Suppressor macrophage treated with lipopolysaccharide for 4 hours (primary cell): ENCODE measurements at regions not wholly inside any gene's neighbourhood (a gene's known extent, or its start where the extent isn't known, plus 50 kb on each side); places are given as distances from the start of the nearest gene placed in this dataset.
"Not testable (repeated sequence)": the region's sequence is repeated elsewhere in the genome, so short reads cannot be mapped to it uniquely, and the experiment has no call there.

Source experiments
- DNase-seq: peaks from one replicate; pipeline ENCODE4 v3.0.0-alpha.2; 2020

DNA sequence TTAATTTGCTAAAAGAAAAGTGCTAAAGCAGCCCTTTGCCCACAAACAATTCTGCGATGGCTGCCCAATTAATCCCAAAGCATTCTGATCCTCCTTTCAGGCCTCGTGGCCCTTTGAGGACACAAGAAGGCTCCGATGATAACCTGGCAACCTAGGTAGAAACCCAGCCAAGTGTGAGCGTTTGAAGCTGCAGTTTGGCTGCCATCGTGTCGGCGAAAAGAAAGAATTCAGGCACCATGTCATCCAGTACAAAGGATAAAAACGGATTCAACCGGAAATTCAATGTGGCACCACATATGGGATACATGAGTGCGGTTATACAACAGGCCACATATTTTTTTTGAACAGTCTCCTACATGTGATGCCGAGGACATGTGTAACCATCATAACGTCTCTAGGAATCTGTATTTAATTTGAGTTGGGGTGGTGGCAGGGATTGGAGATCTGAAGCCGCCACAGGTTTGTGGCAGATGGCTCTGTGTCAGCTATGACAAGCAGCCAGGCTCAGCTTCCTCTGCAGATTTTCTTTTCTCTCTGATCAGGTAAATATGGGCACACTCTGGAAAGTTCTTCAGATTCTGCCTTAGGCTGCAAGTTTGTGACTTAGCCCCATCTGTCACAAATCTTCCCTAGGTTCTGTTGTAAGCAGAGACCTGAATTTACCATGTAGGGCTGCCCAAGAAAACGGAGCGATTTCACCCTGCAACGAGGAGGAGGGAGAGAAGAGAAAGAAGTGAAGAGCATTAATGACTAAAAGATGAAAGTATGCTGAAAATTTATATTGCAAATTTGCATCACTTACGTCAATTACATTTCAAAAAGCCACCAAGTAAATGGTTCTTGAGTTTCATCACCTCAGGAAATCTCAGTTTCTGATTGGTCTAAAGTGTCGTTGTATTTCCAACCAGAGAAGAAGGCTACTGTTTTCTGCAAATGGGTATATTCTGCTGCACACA is 573.2 kb downstream of the ZEB2 start:
- DNase-seq: no peak

DNA sequence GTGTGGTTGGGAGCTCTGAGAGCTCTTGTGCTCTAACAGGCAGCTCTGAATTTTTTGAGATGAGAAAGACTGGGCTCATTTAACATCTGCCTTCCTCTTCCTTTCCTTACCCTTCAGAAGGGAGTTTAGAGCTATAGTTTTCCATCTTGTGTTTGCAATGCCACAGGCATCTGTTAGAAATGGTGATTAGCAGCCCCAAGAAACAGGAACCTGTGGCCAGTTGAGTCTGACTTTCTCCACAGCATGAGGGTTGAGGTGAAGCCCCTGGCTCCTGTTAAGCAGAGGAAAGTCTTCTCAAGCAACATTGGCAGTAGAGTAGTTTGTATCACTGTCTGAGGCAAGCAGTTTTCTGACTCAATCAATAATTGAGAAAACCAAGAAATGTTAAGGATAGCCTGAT is 577.4 kb downstream of the ZEB2 start:
- DNase-seq: no peak

DNA sequence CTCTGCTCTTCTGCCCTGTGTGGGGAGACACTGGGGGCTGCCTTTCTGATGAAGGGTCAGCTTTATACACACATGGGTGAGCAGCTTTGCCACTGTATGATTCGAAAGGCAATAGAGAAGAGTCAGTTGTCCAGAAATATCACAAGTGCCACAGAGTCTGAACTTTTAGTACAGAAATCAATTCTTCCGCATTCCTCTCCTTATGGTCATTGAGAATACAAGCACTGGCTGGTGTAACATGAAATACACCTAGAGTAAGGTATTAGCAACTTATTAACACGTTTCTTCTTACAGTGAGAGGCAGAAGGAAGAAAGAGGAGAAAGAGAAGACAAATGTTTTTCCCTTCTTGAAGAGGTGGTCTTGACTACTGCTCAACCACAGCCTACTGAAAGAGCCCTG is 579.2 kb downstream of the ZEB2 start:
- no peak for DNase-seq

DNA sequence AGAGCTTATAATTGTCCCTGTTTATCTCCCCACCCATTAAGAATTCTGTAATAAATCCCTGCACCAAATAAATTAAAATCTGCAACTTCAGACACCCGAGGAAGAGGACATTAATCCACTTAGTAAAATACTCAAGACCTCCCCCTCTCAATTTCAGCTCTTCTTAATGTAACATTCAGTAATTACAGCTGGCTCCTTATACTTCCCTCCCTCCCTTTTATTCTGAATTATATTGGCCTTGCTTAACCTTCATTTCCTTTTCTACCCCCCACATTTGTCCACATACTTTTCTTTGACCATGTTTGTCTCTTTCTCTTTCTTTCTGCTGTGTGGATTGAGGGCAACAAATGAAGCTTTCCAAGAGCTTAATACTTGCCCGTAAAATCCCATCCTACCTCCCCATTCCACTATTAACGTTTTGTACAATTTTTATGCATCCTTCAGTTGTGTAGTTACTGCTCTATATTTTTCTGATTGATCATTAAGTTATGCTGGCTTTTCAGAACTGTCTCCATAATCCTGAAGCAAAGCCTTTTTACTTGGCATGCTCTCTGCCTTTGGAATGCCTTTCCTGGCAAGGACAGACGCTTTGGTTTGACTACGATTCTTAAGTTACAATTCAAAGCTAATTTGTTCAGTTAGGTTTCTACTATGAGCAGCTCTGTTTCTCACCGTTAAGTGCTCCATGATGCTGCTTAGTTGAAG is 580.1 kb downstream of the ZEB2 start:
- no peak for DNase-seq

DNA sequence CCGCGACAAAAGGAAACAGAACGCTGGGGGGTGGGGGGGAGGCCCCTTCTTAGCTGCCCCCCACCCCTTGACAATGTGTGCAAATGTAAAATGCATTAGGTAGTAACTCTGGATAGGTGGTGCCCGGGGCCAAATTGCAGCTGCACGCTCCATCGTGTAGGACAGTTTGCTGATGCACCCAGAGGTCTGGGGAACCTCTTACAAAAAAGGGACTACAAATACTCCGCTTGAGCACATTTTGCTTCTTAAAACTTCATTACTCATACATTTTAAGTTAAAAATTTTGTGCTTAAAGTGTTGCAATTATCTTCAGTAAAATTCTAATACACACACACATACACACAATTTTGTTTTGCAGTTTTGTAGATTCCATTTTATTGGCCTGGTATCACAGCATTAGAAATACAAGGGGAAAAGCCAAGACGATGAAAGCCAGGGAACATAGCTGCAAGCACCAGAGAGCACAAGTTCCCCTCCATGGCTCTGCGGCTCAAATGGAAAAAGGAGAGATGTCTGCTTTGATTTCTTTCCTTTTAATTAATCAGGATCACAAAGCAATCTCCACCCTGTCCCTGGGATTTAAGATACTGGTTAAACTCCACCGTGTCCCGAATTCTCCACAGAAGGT is 582.1 kb downstream of the ZEB2 start:
- peak; percentile 6 for DNase-seq

DNA sequence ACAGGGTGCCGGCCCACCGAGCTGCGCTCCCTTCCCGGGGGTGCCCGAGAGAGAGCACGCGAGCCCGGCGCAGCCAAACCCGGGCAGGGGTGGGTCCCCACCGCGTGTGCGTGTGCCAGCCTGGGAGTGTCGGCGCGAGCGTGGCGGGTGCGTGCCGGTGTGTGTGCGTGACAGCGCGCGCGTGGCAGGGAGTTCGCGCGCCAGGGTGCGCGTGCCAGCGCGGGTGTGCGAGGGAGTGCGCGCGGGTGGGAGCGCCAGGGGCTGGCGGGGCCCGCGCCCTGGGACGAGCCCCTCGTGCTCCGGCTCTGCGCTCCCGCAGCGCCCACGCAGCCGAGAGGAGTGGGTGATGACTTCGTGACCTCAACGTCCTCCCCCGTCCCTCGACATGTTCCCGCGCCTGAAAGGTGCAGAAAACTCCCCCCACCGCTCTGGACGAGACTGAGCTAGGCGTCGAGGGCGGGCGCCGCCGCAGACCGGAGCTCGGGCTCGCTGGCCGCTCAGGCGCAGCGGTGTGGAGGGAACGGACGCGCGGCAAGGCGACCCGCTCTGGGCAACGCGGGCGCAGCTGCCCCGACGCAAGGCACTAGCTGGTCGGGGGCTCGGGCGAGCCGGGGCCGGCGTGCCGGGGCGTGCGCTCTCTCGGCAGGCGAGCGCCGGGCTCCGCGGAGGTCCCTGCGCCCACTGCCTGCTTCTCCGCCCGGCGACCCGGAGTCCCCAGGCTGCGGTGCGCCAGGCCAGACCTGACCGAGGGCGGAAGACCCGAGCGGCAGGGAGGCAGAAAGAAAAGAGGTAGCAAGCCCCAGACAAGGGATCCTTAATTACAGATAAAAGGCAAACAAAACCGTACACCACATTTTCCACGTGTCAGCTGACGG is 582.8 kb downstream of the ZEB2 start:
- DNase-seq: peak; percentile 28

DNA sequence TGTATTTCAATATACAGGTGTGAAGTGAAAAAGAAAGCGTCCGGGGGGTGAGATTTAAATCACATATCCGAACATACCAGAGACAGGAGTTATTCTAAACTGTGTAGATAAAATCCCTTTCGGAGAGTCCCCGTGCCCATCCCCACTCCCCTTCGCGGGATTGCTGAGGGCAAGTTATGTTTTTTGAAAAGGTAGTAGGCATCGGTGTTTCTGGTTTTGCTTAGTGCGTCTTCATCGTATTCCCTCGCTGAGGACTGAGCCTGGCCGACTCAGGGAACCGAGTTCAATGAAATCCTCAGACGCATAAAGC is 583.4 kb downstream of the ZEB2 start:
- no peak for DNase-seq

DNA sequence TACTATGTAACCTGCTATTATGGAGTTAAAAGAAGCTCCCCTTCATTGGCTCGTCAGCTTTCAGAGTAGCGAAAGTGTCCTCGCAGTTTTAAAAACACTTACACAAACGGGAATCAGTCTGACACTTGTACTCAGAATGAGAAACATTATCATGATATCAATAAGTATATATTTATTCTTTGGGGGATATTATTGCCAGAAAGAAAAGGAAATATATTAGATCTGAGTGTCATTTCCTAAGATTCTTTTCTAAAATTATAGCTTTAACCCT is 584.5 kb downstream of the ZEB2 start:
- DNase-seq: no peak

DNA sequence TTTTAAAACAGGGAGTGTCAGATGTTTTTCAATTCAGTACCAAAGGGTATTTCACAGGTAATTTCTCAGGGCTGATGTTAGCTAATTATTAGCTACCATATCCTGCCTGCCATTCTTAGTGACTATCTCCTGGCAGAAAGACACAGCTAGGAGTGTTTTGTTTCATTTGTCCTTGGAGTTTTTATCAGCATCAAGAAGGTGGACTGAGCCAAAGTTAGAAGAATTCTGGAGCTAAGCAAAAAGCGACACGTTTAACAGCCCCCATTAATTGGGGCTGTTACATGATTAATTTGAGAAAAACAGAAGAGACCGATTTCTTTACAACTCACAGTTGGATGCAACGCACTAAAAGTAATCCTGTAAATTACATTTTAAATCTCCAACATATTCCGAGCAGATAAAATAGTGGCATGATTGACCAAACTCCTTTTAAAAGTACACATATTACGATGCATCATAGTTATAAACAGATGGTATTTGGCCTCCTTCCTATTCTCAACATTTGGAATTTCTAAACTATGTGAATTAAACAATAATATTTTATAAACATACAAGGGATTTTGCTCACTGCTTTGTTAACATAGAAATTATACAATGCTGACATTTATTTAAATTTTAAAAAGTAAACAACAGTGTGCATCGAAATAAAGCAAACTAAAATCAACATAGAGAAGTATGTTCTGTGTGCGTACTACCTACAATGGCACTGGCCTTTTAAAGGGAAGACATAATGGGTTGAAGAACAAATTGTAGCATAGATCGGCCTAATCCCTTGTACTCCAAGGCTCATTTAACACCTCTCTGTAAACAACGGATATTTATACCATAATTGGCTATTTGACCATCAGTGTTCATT is 585.1 kb downstream of the ZEB2 start:
- no peak for DNase-seq

DNA sequence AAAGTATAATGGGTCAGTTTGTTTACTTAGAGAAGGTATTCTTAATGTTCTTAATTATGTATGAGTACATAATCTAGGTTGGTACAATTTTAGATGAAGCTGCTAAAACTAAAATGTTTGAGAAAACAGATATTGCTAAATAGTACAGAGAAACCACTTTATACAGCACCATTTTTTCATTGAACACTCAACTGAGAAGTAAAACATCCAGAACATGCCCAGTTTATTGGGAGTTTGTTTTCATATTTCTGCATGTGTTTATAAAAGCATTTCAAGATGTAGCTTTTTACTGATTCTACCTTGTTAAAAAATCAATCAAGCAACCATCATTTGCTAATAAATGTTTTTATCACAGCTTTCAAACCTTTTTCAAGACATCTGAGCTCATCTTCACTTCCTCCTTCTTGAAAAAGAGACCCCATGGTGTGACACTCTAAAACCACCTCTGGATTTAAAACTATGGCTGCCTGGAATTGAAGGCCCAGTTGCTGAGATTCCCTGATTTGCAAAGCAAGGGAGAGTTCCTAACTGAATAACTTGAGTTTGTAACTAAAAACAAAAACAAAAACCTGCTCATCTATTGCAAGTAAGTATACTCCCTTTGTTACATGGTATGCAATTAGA is 585.9 kb downstream of the ZEB2 start:
- no peak for DNase-seq

DNA sequence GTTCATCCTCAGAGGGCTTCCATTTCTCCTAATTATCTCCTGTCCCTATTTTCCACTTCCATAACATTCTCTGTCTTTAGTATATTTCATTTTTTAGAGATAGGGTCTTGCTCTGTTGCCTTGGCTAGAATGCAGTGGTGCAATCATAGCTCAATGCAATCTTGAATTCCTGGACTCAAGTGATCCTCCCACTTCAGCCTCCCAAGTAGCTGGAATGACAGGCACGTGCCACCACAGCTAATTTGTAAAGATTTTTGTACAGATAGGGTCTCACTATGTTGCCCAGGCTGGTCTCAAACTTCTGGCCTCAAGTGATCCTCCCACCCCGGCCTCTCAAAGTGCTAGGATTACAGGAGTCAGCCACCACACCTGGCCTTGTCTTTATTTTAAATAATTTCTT is 589.0 kb downstream of the ZEB2 start:
- no peak for DNase-seq

DNA sequence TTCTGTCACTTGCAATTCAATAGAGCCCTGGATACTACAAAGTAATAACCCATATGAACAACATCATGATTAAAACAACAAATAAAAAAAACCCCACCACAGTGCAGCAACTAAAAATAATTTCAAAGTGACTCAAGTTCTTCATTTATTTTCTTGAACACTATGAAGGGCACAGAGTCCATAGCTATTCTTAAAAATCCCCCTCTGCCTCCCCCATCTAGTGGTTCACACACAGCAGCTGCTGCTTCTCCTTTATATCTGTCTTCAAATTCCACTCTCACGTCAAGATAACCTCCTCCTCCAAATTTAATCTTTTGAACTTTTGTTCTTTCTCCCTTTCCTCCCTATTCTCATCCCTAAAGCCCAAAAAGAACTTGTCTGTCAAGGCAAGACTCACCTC is 591.3 kb downstream of the ZEB2 start:
- DNase-seq: no peak

DNA sequence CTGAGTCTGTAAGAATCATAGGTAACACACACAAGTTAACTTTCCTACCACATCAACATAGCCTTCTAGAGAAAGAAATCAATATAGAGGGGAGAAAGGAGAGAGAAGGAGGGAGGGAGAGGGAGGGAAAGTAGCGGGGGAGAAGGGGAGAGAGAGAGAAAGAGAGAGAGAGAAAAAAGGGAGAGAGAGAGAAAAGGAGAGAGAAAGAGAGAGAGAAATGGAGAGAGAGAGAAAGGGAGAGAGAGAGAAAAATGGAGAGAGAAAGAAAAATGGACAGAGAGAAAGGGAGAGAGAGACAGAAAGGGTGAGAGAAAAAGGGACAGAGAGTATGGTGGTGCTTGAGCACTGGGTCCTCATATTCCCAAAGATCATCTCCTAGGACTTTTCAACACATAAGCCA is 591.7 kb downstream of the ZEB2 start:
- no peak for DNase-seq

DNA sequence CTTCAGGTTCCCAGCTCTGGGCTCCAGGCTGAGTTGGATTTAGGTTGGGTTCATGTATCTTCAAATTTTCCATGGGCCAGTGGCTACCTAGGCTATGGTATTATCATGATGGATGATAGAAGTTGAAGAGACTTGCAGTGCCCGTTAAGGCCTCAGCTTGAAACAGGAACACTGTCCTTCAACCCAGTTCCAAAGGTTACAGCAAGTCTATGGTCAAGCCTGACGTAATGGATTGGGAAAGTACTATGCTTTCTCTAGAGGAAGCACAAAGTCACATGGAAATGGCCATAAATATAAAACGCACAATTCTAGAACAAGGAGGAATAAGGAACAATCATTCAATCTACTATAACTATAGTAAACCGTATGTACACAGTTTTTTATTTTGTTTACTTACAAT is 593.2 kb downstream of the ZEB2 start:
- peak; percentile 28 for DNase-seq

DNA sequence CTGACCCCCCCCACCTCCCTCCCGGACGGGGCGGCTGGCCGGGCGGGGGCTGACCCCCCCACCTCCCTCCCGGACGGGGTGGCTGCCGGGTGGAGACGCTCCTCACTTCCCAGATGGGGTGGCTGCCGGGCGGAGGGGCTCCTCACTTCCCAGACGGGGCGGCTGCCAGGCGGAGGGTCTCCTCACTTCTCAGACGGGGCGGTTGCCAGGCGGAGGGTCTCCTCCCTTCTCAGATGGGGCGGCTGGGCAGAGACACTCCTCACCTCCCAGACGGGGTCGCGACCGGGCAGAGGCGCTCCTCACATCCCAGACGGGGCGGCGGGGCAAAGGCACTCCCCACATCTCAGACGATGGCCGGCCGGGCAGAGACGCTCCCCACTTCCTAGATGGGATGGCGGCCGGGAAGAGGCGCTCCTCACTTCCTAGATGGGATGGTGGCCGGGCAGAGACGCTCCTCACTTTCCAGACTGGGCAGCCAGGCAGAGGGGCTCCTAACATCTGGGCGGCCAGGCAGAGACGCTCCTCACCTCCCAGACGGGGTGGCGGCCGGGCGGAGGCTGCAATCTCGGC is 597.6 kb downstream of the ZEB2 start:
- not testable (repeated sequence) for DNase-seq

DNA sequence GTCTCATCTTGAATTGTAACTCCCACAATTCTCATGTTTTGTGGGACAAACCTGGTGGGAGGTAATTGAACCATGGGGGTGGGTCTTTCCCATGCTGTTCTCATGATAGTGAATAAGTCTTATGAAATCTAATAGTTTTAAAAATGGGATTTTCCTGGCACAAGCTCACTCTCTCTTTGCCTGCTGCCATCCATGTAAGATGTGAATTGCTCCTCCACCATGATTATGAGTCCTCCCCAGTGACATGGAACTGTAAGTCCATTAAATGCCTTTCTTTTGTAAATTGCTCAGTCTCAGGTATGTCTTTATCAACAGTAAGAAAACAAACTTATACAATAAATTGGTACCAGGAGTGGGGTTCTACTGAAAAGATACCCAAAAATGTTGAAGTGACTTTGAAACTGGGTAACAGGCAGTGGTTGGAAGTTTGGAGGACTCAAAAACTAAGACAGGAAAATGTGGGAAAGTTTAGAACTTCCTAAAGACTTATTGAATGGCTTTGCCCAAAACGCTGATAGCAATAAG is 601.4 kb downstream of the ZEB2 start:
- no peak for DNase-seq

DNA sequence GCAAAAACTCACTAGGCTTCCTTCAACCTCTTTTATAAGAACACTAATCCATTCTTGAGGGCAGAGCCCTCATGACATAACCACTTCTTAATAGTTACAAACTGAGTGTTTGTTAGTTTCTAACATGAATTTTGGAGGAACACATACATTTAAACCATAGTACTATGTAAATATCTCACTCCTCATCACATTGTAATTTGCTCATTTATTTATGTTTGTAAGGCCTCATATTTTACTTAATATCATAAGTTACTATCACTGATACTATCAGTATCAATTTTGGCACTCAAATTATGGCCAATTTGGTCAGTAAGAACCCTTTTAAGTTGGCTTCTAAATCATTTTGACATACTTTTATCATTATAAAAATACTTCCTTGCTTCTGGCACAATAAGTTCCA is 603.1 kb downstream of the ZEB2 start:
- DNase-seq: no peak

DNA sequence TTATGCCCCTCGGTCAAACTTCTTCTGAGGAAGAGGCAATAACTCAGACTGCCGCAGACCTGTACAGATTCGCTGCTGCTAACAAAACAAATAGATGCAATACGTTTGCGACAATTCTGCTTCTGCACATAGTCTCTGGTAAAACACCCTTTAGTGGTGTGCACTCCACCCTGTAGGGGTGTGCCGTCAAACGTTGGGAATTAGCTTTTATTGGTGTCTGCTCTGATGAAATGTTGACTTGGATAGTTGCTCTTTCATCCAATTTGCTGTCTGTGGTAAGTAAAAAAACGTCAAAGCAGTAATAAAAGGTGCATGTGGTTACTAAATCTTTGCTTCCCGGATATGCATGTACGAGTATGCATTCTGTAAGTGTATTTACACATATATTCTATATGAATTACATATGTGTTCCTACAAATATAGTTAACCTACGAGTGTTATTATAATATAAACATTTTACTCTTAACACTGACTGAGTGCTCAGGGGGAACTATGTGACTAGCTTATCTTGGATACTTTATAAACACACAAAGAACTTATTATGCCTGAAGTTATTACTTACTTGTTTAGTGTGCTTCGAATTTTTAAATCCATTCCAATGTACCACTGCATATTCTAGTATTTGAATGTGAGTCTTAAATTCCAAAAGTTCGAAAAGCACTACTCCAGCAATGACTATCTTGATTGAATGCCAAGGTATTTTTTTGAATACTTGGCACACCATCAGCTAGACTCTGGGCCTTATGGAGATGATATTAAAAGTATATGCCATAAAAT is 610.2 kb downstream of the ZEB2 start:
- no peak for DNase-seq

DNA sequence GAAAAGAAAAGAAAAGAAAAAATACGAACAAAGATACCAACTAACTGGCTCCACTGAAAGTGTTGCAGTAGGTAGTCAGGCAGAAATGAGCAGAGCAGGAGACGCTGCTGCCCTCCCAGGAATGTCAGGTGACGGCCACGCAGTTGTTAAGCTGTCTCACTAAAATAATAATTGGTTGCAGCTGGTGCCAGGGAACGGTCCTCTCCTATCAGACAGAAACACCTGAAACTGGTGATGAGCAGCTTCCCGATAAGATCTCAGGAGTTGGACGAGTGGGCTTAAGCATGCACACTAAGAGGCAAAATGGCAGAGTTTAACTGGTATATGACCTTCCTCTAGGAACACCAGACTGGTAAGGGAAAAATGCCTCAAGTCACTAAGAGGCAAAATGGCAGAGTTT is 611.1 kb downstream of the ZEB2 start:
- DNase-seq: no peak

DNA sequence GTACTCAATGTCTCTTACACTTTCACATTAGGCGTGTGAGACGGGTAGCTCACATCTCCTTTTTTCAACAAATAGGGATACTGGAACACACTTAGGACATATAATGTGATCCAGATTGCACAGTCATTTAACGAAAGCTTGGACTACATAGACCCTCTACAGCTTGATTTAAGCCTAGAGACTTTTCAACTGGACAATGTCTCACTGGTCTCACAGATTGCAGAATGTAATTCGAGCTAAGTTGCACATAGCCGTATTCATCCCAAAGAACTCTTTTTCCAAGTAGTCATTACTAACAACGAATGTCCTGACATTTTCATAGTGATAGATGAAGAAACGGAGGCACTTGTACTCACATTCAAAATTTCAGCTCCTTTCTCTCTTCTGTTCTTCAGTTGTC is 612.1 kb downstream of the ZEB2 start:
- DNase-seq: no peak
